Uterus (tissue), 3 donors: ENCODE measurements at regions not wholly inside any gene's neighbourhood (a gene's known extent, or its start where the extent isn't known, plus 50 kb on each side); places are given as distances from the start of the nearest gene placed in this dataset.
"Not testable (repeated sequence)": the region's sequence is repeated elsewhere in the genome, so short reads cannot be mapped to it uniquely, and the experiment has no call there.

ENCODE experiments used
- DNase-seq, 2 donors: peaks; one replicate each; pipeline ENCODE4 v3.0.0-alpha.2; 2019 to 2020
- H3K27ac ChIP-seq, 2 donors: fragments of 200-600 bp; sonication (generic); 1 replicate in 1 of 2; 2 replicates in 1 of 2; pipeline ENCODE4 v1.5.1; 2016 to 2018
- H3K27me3 ChIP-seq, 2 donors: fragments of 200-600 bp; sonication (generic); one replicate each; pipeline ENCODE4 v1.5.1; 2018 to 2019; ENCODE audit warnings: control low read depth in 1 of 2
- H3K36me3 ChIP-seq, 2 donors: fragments of 200-600 bp; sonication (generic); one replicate each; pipeline ENCODE4 v1.5.1; 2019; ENCODE audit warnings: control low read depth in 1 of 2
- H3K4me1 ChIP-seq, 2 donors: fragments of 200-600 bp; sonication (generic); one replicate each; pipeline ENCODE4 v1.5.1; 2018 to 2019; ENCODE audit warnings: control low read depth in 1 of 2
- H3K4me3 ChIP-seq, 2 donors: fragments of 200-600 bp; sonication (generic); 1 replicate in 1 of 2; 2 replicates in 1 of 2; pipeline ENCODE4 v1.5.1; 2018 to 2019; ENCODE audit warnings: mild to moderate bottlenecking in 1 of 2
- H3K9me3 ChIP-seq, 2 donors: fragments of 200-600 bp; sonication (generic); one replicate each; pipeline ENCODE4 v1.5.1; 2019; ENCODE audit warnings: control low read depth in 1 of 2
- POLR2A ChIP-seq, 2 donors: fragments of 450-650 bp; IDR thresholded peaks; one replicate each; pipeline ENCODE4 v1.6.1; 2016; ENCODE audit warnings: antibody characterized with exemption in 2 of 2, mild to moderate bottlenecking in 1 of 2, moderate library complexity in 1 of 2
- intact Hi-C: fragments of 100-400 bp; cut with DNase I; formaldehyde crosslinking; loops from one replicate; pipeline ENCODE4 v1.15.1; 2023; ENCODE audit warnings: low total_unique reads
- TF ChIP-seq, protein P1 (sequence below), 4 experiments: fragments of 200-600 bp in 2 of 4; fragments of 450-650 bp in 2 of 4; sonication (generic) in 2 of 4; IDR thresholded peaks; one replicate each; pipeline ENCODE4 v1.5.1; 2016 to 2019; ENCODE audit warnings: antibody characterized with exemption in 4 of 4, mild to moderate bottlenecking in 2 of 4, moderate library complexity in 1 of 4
- donor health status: DM: yes; HTN: yes; CAD: no.

DNA sequence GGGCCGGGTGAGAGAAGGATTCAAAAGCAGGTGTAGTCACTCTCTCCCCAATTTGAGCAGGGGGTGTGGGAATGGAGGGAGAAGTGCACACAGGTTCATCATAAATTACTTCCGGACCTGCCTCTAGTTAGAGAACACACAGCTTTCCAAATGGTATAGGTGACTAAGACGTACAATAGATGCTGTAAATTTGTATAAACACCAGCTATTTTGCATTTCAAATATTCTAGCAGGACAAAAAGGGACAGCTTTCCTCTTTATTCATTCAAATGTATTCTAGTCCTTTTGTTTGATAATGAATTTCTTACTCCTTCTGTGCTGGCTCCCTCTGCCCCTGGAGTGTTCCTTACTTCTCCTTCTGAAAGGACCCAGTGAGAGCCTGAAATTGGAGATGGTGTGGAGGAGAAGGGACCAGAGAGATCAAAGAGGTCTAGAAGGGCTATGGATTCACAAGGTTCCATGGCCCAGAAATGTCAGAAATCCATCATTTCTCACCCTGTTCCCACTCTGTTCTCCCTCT lies 53.2 kb upstream of the SH3BP4 start:
- DNase-seq: no peak
- no peaks in the 10 kb centered on the region for H3K9me3 ChIP-seq
- H3K36me3 ChIP-seq: no peaks in the 10 kb centered on the region
- H3K4me1 ChIP-seq: no peaks in the 10 kb centered on the region
- intact Hi-C loops: no loop called here
- TF ChIP-seq POLR2A (IDR thresholded peaks at IDR 0.05): no peak
- TF ChIP-seq, protein P1, sequence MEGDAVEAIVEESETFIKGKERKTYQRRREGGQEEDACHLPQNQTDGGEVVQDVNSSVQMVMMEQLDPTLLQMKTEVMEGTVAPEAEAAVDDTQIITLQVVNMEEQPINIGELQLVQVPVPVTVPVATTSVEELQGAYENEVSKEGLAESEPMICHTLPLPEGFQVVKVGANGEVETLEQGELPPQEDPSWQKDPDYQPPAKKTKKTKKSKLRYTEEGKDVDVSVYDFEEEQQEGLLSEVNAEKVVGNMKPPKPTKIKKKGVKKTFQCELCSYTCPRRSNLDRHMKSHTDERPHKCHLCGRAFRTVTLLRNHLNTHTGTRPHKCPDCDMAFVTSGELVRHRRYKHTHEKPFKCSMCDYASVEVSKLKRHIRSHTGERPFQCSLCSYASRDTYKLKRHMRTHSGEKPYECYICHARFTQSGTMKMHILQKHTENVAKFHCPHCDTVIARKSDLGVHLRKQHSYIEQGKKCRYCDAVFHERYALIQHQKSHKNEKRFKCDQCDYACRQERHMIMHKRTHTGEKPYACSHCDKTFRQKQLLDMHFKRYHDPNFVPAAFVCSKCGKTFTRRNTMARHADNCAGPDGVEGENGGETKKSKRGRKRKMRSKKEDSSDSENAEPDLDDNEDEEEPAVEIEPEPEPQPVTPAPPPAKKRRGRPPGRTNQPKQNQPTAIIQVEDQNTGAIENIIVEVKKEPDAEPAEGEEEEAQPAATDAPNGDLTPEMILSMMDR (IDR thresholded peaks at IDR 0.05): no peak
- H3K27ac ChIP-seq: no peak overlapping the region
- H3K27me3 ChIP-seq: no peaks in the 10 kb centered on the region
- no peak overlapping the region for H3K4me3 ChIP-seq

DNA sequence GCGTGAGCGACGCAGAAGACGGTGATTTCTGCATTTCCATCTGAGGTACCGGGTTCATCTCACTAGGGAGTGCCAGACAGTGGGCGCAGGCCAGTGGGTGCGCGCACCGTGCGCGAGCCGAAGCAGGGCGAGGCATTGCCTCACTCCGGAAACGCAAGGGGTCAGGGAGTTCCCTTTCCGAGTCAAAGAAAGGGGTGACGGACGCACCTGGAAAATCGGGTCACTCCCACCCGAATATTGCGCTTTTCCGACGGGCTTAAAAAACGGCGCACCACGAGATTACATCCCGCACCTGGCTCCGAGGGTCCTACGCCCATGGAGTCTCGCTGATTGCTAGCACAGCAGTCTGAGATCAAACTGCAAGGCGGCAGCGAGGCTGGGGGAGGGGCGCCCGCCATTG lies 63.4 kb upstream of the SH3BP4 start:
- not testable (repeated sequence) for H3K4me1 ChIP-seq, H3K27me3 ChIP-seq, DNase-seq, H3K4me3 ChIP-seq, H3K27ac ChIP-seq, H3K36me3 ChIP-seq, H3K9me3 ChIP-seq
- intact Hi-C loops: loop anchor here (10.0 kb wide), 1 partner anchor 216 kb away; no protein-coding TSS in a partner anchor

DNA sequence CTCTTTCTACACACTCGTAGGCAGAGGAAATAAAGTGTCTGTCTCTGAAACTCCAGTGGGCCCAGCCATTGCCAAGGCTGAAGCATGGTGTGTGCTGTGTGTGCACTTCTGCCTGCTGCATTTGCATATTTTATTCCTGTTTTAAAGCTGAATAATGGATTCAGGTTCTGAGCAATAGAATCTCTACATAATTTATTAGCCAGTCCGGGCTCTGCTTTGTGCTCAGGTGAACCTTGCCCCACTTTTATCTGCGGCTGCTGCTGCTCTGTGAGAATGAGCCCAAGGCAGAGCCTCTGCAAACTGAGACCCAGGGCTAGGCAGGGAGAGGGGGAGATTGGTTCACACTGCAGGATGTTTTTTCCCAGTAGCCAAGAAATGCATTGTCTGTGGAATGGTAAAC lies 64.6 kb upstream of the SH3BP4 start:
- H3K4me3 ChIP-seq: no peak overlapping the region
- H3K27ac ChIP-seq: no peak overlapping the region
- intact Hi-C loops: loop anchor here (10.0 kb wide), 1 partner anchor 218 kb away; no protein-coding TSS in a partner anchor
- H3K27me3 ChIP-seq: no peaks in the 10 kb centered on the region
- no peaks in the 10 kb centered on the region for H3K4me1 ChIP-seq
- DNase-seq: no peak
- H3K36me3 ChIP-seq: no peaks in the 10 kb centered on the region
- H3K9me3 ChIP-seq: no peaks in the 10 kb centered on the region
- TF ChIP-seq, protein P1 (IDR thresholded peaks at IDR 0.05): no peak
- TF ChIP-seq POLR2A (IDR thresholded peaks at IDR 0.05): no peak

DNA sequence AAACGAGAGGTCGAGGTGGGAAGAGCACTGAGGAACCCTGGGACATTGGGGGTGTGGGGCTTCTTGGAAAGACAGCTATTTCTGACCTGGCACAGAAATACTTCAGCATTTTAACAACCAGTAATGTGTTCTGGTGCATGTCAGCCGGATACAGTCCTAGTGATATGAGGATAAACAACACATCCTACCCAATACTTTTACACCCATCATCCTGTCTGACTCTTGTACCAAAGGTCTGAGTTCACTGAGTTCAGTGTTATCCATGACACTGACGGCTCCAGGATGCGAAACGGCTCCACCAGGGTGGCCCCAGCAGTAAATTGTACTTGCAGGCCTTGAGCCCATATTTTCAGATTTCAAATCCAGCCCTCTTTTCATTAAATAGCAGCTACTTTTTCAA lies 65.9 kb upstream of the SH3BP4 start:
- TF ChIP-seq, protein P1 (IDR thresholded peaks at IDR 0.05): no peak
- no peak overlapping the region for H3K27ac ChIP-seq
- intact Hi-C loops: loop anchor here (10.0 kb wide), 1 partner anchor 219 kb away; no protein-coding TSS in a partner anchor
- DNase-seq: no peak
- H3K9me3 ChIP-seq: no peaks in the 10 kb centered on the region
- peaks cover 0 to 4% of the 10 kb centered on the region in 2 donors for H3K4me1 ChIP-seq
- H3K4me3 ChIP-seq: no peak overlapping the region
- H3K27me3 ChIP-seq: no peaks in the 10 kb centered on the region
- no peaks in the 10 kb centered on the region for H3K36me3 ChIP-seq

DNA sequence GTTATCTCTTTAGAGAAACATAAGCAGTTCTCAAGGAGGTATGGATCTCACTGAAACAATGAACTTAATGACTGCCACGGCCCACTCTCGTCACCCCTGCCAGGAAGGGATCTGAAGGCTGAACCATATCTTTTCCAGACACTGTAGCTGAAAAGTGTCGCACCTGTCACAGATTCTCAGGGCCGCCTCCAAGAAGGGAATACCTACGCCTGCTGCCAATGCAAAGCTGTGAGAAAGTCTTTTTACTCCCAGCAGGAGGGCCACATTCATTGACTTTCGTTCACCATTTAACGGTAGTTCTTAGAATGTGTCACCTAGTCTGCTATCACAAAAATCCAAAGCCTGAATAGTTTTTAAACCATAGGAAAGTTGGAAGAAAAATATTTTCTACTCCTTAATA lies 66.7 kb upstream of the SH3BP4 start:
- TF ChIP-seq, protein P1 (IDR thresholded peaks at IDR 0.05): no peak
- TF ChIP-seq POLR2A (IDR thresholded peaks at IDR 0.05): no peak
- intact Hi-C loops: loop anchor here (10.0 kb wide), 1 partner anchor 220 kb away; no protein-coding TSS in a partner anchor
- H3K36me3 ChIP-seq: no peaks in the 10 kb centered on the region
- no peaks in the 10 kb centered on the region for H3K27me3 ChIP-seq
- DNase-seq: no peak
- no peak overlapping the region for H3K27ac ChIP-seq
- peaks cover 0 to 4% of the 10 kb centered on the region in 2 donors for H3K4me1 ChIP-seq
- H3K4me3 ChIP-seq: no peak overlapping the region
- H3K9me3 ChIP-seq: no peaks in the 10 kb centered on the region

DNA sequence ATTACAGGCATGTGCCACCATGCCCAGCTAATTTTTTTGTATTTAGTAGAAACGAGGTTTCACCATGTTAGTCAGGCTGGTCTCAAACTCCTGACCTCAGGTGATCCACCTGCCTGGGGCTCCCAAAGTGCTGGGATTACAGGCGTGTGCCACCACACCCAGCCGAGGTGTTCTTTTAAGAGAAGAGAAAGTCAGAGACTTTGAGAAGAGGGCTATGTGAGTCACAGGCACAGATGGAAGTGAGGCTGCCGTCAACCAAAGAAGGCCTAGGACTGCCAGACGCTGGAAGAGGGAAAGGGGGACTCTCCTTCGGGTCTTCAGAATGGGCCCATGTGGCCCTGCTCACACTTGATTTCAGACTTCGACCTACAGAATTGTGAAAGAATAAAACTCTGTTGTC lies 67.2 kb upstream of the SH3BP4 start:
- no peak for DNase-seq
- H3K27ac ChIP-seq: no peak overlapping the region
- H3K9me3 ChIP-seq: no peaks in the 10 kb centered on the region
- intact Hi-C loops: loop anchor here (10.0 kb wide), 1 partner anchor 220 kb away; no protein-coding TSS in a partner anchor
- TF ChIP-seq, protein P1 (IDR thresholded peaks at IDR 0.05): no peak
- TF ChIP-seq POLR2A (IDR thresholded peaks at IDR 0.05): no peak
- H3K4me3 ChIP-seq: no peak overlapping the region
- H3K36me3 ChIP-seq: no peaks in the 10 kb centered on the region
- H3K4me1 ChIP-seq: peaks cover 0 to 4% of the 10 kb centered on the region in 2 donors
- no peaks in the 10 kb centered on the region for H3K27me3 ChIP-seq
